Esophagus muscularis mucosa (tissue), 4 donors: ENCODE measurements at regions not wholly inside any gene's neighbourhood (a gene's known extent, or its start where the extent isn't known, plus 50 kb on each side); places are given as distances from the start of the nearest gene placed in this dataset.
"Not testable (repeated sequence)": the region's sequence is repeated elsewhere in the genome, so short reads cannot be mapped to it uniquely, and the experiment has no call there.

Experiments used
- DNase-seq: peaks from one replicate; pipeline ENCODE4 v3.0.0-alpha.2; 2017; ENCODE audit errors: extremely low spot score
- H3K27ac ChIP-seq, 4 donors: fragments of 200-600 bp; sonication (generic); replicated peaks in 1 of 4; 1 replicate in 3 of 4; 2 replicates in 1 of 4; pipeline ENCODE4 v1.5.1; 2016 to 2019; ENCODE audit warnings: mild to moderate bottlenecking in 1 of 4
- H3K27me3 ChIP-seq, 4 donors: fragments of 200-600 bp; sonication (generic); one replicate each; pipeline versions ENCODE4 v1.5.1 to v1.6.0; 2016 to 2019
- H3K36me3 ChIP-seq, 4 donors: fragments of 200-600 bp; sonication (generic); one replicate each; pipeline ENCODE4 v1.5.1; 2016 to 2019
- H3K4me1 ChIP-seq, 4 donors: fragments of 200-600 bp; sonication (generic); one replicate each; pipeline ENCODE4 v1.5.1; 2016 to 2019
- H3K4me3 ChIP-seq, 4 donors: fragments of 200-600 bp; sonication (generic); 1 replicate in 2 of 4; 2 replicates in 2 of 4; pipeline ENCODE4 v1.5.1; 2016 to 2019; ENCODE audit warnings: mild to moderate bottlenecking in 4 of 4, moderate library complexity in 1 of 4
- H3K9me3 ChIP-seq, 4 donors: fragments of 200-600 bp; sonication (generic); 1 replicate in 3 of 4; 2 replicates in 1 of 4; pipeline ENCODE4 v1.5.1; 2016 to 2019
- EP300 ChIP-seq: sonication (generic); formaldehyde crosslinking; IDR thresholded peaks from one replicate; pipeline ENCODE4 v1.6.1; 2017; ENCODE audit warnings: antibody characterized with exemption
- POLR2A ChIP-seq: fragments of 450-650 bp; IDR thresholded peaks from one replicate; pipeline ENCODE4 v1.6.1; 2017; ENCODE audit warnings: antibody characterized with exemption, moderate library complexity, mild to moderate bottlenecking, low read depth
- POLR2AphosphoS5 ChIP-seq, 2 donors: sonication (generic); formaldehyde crosslinking; IDR thresholded peaks; one replicate each; pipeline ENCODE4 v1.6.1; 2017; ENCODE audit warnings: antibody characterized with exemption in 2 of 2
- WGBS: methylation state at CpG from one replicate; pipeline ENCODE4 v1.1.5; 2018; 5-methylcytosine and 5-hydroxymethylcytosine counted together
- intact Hi-C: fragments of 100-400 bp; cut with DNase I; formaldehyde crosslinking; loops from one replicate; pipeline ENCODE4 v1.15.1; 2023
- TF ChIP-seq, protein P1 (sequence below), 3 experiments: fragments of 200-600 bp in 2 of 3; fragments of 450-650 bp in 1 of 3; sonication (generic) in 2 of 3; IDR thresholded peaks; one replicate each; pipeline ENCODE4 v1.5.1; 2017 to 2019; ENCODE audit warnings: antibody characterized with exemption in 3 of 3, mild to moderate bottlenecking in 2 of 3, moderate library complexity in 1 of 3

DNA sequence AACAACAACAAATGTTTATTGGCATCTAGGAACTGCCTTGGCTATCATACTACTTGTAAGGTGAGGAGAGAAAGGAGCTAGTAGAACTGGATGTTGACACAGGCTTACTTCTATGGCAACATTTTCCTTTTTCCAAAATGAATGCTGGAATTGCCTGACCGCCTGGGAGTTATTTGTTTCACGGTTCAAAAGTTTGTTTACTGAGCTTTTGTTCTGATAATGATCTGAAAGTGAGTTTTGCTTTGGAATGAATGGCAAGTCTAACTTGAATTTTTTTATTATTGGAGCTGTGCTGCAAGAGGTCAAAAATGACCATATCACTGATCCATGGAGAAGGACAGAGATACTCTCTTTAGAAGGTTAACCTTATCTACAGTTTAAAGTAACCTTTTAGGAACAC is 183.5 kb upstream of the CAND1 start:
- no peaks in the 10 kb centered on the region for H3K36me3 ChIP-seq
- DNase-seq = no peak
- H3K27me3 ChIP-seq = no peaks in the 10 kb centered on the region
- H3K9me3 ChIP-seq = no peaks in the 10 kb centered on the region
- intact Hi-C loops = no loop called here
- H3K4me1 ChIP-seq = no peaks in the 10 kb centered on the region
- TF ChIP-seq, protein P1, sequence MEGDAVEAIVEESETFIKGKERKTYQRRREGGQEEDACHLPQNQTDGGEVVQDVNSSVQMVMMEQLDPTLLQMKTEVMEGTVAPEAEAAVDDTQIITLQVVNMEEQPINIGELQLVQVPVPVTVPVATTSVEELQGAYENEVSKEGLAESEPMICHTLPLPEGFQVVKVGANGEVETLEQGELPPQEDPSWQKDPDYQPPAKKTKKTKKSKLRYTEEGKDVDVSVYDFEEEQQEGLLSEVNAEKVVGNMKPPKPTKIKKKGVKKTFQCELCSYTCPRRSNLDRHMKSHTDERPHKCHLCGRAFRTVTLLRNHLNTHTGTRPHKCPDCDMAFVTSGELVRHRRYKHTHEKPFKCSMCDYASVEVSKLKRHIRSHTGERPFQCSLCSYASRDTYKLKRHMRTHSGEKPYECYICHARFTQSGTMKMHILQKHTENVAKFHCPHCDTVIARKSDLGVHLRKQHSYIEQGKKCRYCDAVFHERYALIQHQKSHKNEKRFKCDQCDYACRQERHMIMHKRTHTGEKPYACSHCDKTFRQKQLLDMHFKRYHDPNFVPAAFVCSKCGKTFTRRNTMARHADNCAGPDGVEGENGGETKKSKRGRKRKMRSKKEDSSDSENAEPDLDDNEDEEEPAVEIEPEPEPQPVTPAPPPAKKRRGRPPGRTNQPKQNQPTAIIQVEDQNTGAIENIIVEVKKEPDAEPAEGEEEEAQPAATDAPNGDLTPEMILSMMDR (IDR thresholded peaks at IDR 0.05) = no peak
- TF ChIP-seq POLR2AphosphoS5 (IDR thresholded peaks at IDR 0.05) = no peak
- TF ChIP-seq EP300 = no peak
- no peak for TF ChIP-seq POLR2A
- no peak overlapping the region for H3K27ac ChIP-seq
- WGBS = 74% methylated on average over 2 of the region's 2 CpGs
- H3K4me3 ChIP-seq = no peak overlapping the region

DNA sequence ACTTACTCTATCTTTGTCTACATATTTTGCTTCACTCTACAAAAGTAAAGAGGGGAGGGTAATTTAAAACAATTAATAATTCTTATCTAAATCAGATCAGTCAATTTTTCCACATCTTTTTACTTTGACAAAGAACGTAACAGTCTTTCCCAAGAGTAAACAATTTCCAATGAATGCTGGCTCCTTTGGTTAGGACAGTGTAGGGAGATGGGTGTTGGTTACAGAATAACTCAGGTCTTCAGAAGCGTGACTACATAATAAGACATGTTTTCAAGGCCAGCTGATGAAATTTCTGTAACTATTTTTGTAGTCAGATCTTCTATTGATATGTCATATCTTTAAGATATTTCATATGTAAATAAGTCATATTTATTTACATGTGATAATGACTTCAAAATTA is 183.0 kb upstream of the CAND1 start:
- Histone ChIP-seq H3K4me1 (peaks cover 0 to 3% (median 1%) of the 10 kb centered on the region in 4 donors), H3K27ac (no peak overlapping the region), H3K4me3 (no peak overlapping the region), H3K27me3 (no peaks in the 10 kb centered on the region), H3K36me3 (no peaks in the 10 kb centered on the region), H3K9me3 (no peaks in the 10 kb centered on the region)
- 78% methylated on average over 2 of the region's 2 CpGs for WGBS
- no peak for DNase-seq
- no peak for TF ChIP-seq POLR2AphosphoS5 (IDR thresholded peaks at IDR 0.05)
- intact Hi-C loops = no loop called here

GRCh38 chr12:67088401-67089118 is 180.6 kb upstream of the CAND1 start:
- Histone ChIP-seq H3K27me3 (no peaks in the 10 kb centered on the region), H3K4me1 (peaks cover 0 to 11% (median 7%) of the 10 kb centered on the region in 4 donors), H3K27ac (no peak overlapping the region), H3K36me3 (no peaks in the 10 kb centered on the region), H3K4me3 (no peak overlapping the region), H3K9me3 (no peaks in the 10 kb centered on the region)
- no peak for DNase-seq
- TF ChIP-seq EP300 (no peak), POLR2A (no peak), POLR2AphosphoS5 (IDR thresholded peaks at IDR 0.05) (no peak)
- TF ChIP-seq, protein P1 (IDR thresholded peaks at IDR 0.05) = no peak
- intact Hi-C loops = no loop called here
- 90% methylated on average over 3 of the region's 3 CpGs for WGBS

DNA sequence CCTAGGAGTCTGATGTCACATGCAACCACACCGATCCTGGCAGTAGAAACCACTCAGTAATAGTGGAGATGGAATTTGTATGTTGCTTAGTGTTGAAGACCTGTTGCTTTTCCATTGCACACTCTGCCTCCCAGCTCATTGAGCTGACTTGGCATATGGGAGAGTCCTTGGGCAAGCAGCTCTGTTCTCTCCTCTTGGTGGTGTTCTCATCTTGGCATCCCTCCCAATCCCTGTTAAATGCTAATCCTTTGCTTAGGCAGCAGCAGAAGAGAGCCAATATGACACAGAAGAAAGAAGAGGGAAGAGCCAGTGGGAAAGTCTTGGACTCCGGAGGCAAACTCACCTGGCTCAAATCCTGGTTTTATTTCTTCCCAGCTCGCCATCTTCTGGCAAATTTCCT is 178.0 kb upstream of the CAND1 start:
- no peak for TF ChIP-seq EP300
- no peak for TF ChIP-seq POLR2AphosphoS5 (IDR thresholded peaks at IDR 0.05)
- TF ChIP-seq, protein P1 (IDR thresholded peaks at IDR 0.05) = no peak
- TF ChIP-seq POLR2A = no peak
- Histone ChIP-seq H3K4me3 (no peak overlapping the region), H3K36me3 (no peaks in the 10 kb centered on the region), H3K4me1 (peaks cover 0 to 11% (median 8%) of the 10 kb centered on the region in 4 donors), H3K27ac (no peak overlapping the region), H3K27me3 (no peaks in the 10 kb centered on the region), H3K9me3 (no peaks in the 10 kb centered on the region)
- intact Hi-C loops = no loop called here
- WGBS = 41% methylated on average over 3 of the region's 3 CpGs
- no peak for DNase-seq

DNA sequence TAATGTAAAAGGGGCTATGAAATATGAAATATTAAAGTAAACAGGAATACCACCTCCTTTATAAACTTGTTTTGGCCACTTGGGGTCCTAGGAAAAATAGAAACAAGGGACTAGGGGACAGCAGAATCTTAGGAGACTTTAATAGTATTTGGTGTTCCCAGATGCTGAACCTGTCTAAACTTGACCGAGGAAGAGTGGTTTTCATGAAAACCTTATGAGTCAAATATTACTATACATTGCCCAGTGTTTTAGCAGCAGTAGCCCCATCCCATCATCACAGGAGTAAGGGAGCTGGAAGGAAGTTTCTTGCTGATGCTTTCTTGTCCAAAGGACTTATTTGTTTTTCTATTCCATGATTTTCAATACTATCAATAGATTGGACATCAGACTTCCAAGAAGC is 177.5 kb upstream of the CAND1 start:
- no peak for DNase-seq
- no peaks in the 10 kb centered on the region for H3K27me3 ChIP-seq
- H3K36me3 ChIP-seq = no peaks in the 10 kb centered on the region
- H3K27ac ChIP-seq = no peak overlapping the region
- peaks cover 0 to 14% (median 10%) of the 10 kb centered on the region in 4 donors for H3K4me1 ChIP-seq
- 100% methylated on average over 1 of the region's 1 CpG for WGBS
- no peaks in the 10 kb centered on the region for H3K9me3 ChIP-seq
- no peak overlapping the region for H3K4me3 ChIP-seq
- intact Hi-C loops = no loop called here
- TF ChIP-seq, protein P1 (IDR thresholded peaks at IDR 0.05) = no peak
- no peak for TF ChIP-seq EP300
- no peak for TF ChIP-seq POLR2A
- TF ChIP-seq POLR2AphosphoS5 (IDR thresholded peaks at IDR 0.05) = no peak

DNA sequence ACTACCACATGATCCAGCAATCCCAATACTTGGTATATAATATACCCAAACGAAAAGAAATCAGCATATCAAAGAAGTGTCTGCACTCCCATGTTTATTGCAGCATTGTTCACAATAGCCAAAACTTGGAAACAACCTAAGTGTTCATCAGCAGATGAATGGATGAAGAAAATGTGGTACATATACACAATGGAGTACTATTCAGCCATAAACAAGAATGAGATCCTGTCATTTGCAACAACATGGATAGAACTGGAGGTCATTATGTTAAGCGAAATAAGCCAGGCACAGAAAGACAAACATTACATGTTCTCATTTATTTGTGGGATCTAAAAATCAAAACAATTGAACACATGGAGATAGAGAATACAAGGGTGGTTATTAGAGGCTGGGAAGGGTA is 176.2 kb upstream of the CAND1 start:
- H3K27ac ChIP-seq, DNase-seq, H3K4me3 ChIP-seq, H3K36me3 ChIP-seq, intact Hi-C loops, H3K9me3 ChIP-seq, H3K27me3 ChIP-seq: not testable (repeated sequence)
- H3K4me1 ChIP-seq = peaks cover 0 to 20% (median 17%) of the 10 kb centered on the region in 4 donors
- 86% methylated on average over 2 of the region's 2 CpGs for WGBS
